OCI-LY1 (cell line): ENCODE measurements at regions not wholly inside any gene's neighbourhood (a gene's known extent, or its start where the extent isn't known, plus 50 kb on each side); places are given as distances from the start of the nearest gene placed in this dataset.

Experiments used
- CTCF ChIP-seq: fragments of 200-600 bp; sonication (generic), shearing (Covaris generic); IDR thresholded peaks from 2 replicates; pipeline ENCODE4 v1.5.1; 2017; ENCODE audit warnings: mild to moderate bottlenecking, antibody characterized with exemption, low read length, moderate library complexity, mixed read lengths
- EZH2 ChIP-seq: fragments of 200-600 bp; sonication (generic), shearing (Covaris generic); IDR thresholded peaks from 2 replicates; pipeline ENCODE4 v1.8.0; 2017; ENCODE audit warnings: borderline replicate concordance, mixed run types, mild to moderate bottlenecking, antibody characterized with exemption, low read length, moderate library complexity, mixed read lengths

GRCh38 chr6:50213146-50213545 is 163.4 kb upstream of the DEFB112 start:
- TF ChIP-seq CTCF, result no peak
- TF ChIP-seq EZH2, result no peak
